ENCODE measurements at regions not wholly inside any gene's neighbourhood (a gene's known extent, or its start where the extent isn't known, plus 50 kb on each side); places are given as distances from the start of the nearest gene placed in this dataset.

DNA sequence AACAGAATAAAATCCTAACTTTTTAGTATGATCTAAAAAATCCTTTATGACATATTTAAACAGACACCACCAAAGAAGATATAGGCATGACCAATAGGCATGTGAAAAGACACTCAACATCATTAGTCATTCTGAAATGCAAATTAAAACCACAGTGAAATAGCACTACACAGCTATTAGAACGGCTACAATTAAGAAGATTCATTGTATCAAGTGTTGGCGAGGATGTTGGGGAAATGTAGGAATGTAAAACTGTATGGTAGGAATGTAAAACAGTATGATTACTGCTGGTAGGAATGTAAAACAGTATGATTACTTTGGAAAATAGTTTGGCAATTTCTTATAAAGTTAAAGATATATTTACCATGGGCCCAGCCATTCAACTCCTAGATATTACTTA, 253.3 kb upstream of the TCF4 start:
- TF ChIP-seq CTCF (IDR thresholded peaks at IDR 0.05) = no peak
- no peak overlapping the region for H3K4me3 ChIP-seq
- DNase-seq (ENCODE audit: low spot score) = no peak
- H3K27ac ChIP-seq = no peak overlapping the region

DNA sequence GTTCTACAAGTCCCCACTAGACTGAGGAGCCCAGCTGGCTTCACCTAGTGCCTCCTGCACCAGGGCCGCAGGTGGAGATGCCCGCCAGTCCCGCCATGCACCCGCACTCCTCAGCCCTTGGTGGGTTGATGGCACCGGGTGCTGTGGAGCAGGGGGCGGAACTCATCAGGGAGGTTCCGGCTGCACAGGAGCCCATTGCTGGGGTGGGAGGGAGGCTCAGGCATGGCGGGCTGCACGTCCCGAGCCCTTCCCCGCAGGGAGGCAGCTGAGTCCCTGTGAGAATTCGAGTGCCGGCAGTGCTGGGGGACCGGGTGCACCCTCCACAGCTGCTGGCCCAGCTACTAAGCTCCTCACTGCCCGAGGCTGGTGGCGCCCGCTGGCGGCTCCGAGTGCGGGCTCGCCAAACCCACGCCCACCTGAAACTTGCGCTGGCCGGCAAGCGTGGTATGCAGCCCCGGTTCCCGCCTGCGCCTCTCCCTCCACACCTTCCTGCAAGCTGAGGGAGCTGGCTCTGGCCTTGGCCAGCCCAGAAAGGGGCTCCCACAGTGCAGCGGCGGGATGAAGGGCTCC, 252.7 kb upstream of the TCF4 start:
- Histone ChIP-seq H3K27ac (no peak overlapping the region), H3K4me3 (no peak overlapping the region)
- TF ChIP-seq CTCF (IDR thresholded peaks at IDR 0.05) = no peak
- no peak for DNase-seq (ENCODE audit: low spot score)

DNA sequence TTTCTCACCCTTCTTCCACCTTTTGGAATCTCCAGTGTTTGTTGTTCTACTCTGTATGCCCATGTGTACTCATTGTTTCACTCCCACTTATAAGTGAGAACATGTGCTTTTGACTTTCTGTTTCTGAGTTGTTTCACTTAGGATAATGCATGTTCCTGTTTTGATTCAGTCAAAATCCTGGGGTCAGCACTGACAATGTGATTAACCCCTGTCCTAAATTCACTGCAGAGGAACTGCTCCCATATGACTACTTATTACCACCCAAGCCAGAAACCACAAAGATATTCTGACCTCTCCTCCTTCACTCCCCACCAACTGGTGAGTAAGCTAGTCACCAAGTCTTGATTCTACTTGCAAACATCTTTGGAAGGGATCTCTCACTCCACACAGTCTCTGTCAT, 251.4 kb upstream of the TCF4 start:
- no peak for DNase-seq (ENCODE audit: low spot score)
- no peak overlapping the region for H3K27ac ChIP-seq
- H3K4me3 ChIP-seq = no peak overlapping the region
- TF ChIP-seq CTCF (IDR thresholded peaks at IDR 0.05) = no peak

- no peak overlapping the region for H3K27ac ChIP-seq
- H3K4me3 ChIP-seq = no peak overlapping the region
- no peak for DNase-seq (ENCODE audit: low spot score)
- no peak for TF ChIP-seq CTCF (IDR thresholded peaks at IDR 0.05)
These were observed 250.8 kb upstream of the TCF4 start for GRCh38 chr18:55838841-55839240.

- peak overlapping the region in 1 of 2 donors; percentile 13 for H3K27ac ChIP-seq
- TF ChIP-seq CTCF (IDR thresholded peaks at IDR 0.05) = no peak
- H3K4me3 ChIP-seq = no peak overlapping the region
- DNase-seq (ENCODE audit: low spot score) = no peak
These were observed 250.3 kb upstream of the TCF4 start for GRCh38 chr18:55838319-55838718.

DNA sequence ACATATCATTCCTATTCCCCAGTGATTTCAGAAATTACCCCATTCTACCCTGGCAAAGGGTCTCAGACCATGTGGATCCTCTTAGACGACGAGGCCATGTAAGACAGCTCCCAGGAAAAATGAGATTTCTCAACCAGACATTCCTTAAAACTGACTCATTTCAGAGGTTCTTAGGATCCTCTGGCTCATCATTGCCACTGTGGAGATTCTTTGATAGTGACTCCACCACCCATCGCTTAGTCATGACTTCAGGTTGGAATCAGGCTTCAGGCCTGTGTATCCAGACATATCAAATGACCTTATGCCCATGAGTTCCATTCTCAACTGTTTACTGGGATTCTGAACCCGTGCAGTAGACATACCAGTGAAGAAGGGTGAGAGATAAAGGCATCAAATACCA, 245.6 kb upstream of the TCF4 start:
- H3K4me3 ChIP-seq = no peak overlapping the region
- TF ChIP-seq CTCF (IDR thresholded peaks at IDR 0.05) = no peak
- DNase-seq (ENCODE audit: low spot score) = no peak
- H3K27ac ChIP-seq = no peak overlapping the region

- Histone ChIP-seq H3K27ac (no peak overlapping the region), H3K4me3 (no peak overlapping the region)
- TF ChIP-seq CTCF (IDR thresholded peaks at IDR 0.05) = no peak
- no peak for DNase-seq (ENCODE audit: low spot score)
These were observed 242.6 kb upstream of the TCF4 start for GRCh38 chr18:55830544-55830943.
